ENCODE measurements at regions not wholly inside any gene's neighbourhood (a gene's known extent, or its start where the extent isn't known, plus 50 kb on each side); places are given as distances from the start of the nearest gene placed in this dataset.

GRCh38 chr5:3307982-3308621 lies 287.5 kb upstream of the IRX1 start:
- Histone ChIP-seq H3K36me3 (no peaks in the 10 kb centered on the region), H3K27ac (no peak overlapping the region), H3K9me3 (no peaks in the 10 kb centered on the region), H3K4me1 (no peaks in the 10 kb centered on the region), H3K4me3 (no peak overlapping the region), H3K27me3 (no peaks in the 10 kb centered on the region)
- no peak for DNase-seq
- 59 to 68% methylated on average over 9 of the region's 9 CpGs for WGBS, 2 donors
- FAIRE-seq: no peak
- intact Hi-C loops (cut with DNase I): no loop called here
- TF ChIP-seq CTCF (IDR thresholded peaks at IDR 0.05): no peak
- no peak for ATAC-seq

- H3K9me3 ChIP-seq: no peaks in the 10 kb centered on the region
- 68 to 70% methylated on average over 29 of the region's 29 CpGs for WGBS, 2 donors
- H3K4me1 ChIP-seq: no peaks in the 10 kb centered on the region
- DNase-seq (no peak), FAIRE-seq (no peak), ATAC-seq (no peak)
- no peaks in the 10 kb centered on the region for H3K27me3 ChIP-seq
- no peak overlapping the region for H3K4me3 ChIP-seq
- intact Hi-C loops (cut with DNase I): no loop called here
- TF ChIP-seq CTCF (IDR thresholded peaks at IDR 0.05): no peak
- no peak overlapping the region for H3K27ac ChIP-seq
- no peaks in the 10 kb centered on the region for H3K36me3 ChIP-seq
Observed at GRCh38 chr5:3305432-3305831, 290.2 kb upstream of the IRX1 start.

- Histone ChIP-seq H3K9me3 (no peaks in the 10 kb centered on the region), H3K27ac (no peak overlapping the region), H3K4me1 (no peaks in the 10 kb centered on the region), H3K27me3 (no peaks in the 10 kb centered on the region), H3K36me3 (no peaks in the 10 kb centered on the region), H3K4me3 (no peak overlapping the region)
- no peak for TF ChIP-seq CTCF (IDR thresholded peaks at IDR 0.05)
- no peak for FAIRE-seq
- no peak for DNase-seq
- ATAC-seq: no peak
- 70 to 82% methylated on average over 10 of the region's 10 CpGs for WGBS, 2 donors
- intact Hi-C loops (cut with DNase I): no loop called here
Observed at GRCh38 chr5:3304346-3304745, 291.3 kb upstream of the IRX1 start.

GRCh38 chr5:3303777-3304176 lies 291.9 kb upstream of the IRX1 start:
- Histone ChIP-seq H3K4me1 (no peaks in the 10 kb centered on the region), H3K27me3 (no peaks in the 10 kb centered on the region), H3K9me3 (no peaks in the 10 kb centered on the region), H3K4me3 (no peak overlapping the region), H3K36me3 (no peaks in the 10 kb centered on the region), H3K27ac (no peak overlapping the region)
- TF ChIP-seq CTCF (IDR thresholded peaks at IDR 0.05): no peak
- WGBS, 2 donors: 44 to 49% methylated on average over 3 of the region's 3 CpGs
- no peak for ATAC-seq
- intact Hi-C loops (cut with DNase I): no loop called here
- FAIRE-seq: no peak
- no peak for DNase-seq

GRCh38 chr5:3302228-3302627 lies 293.4 kb upstream of the IRX1 start:
- no peak overlapping the region for H3K27ac ChIP-seq
- DNase-seq (no peak), ATAC-seq (no peak)

More at GRCh38 chr5:3302228-3302627, 293.4 kb upstream of the IRX1 start:
- no peaks in the 10 kb centered on the region for H3K4me1 ChIP-seq
- intact Hi-C loops (cut with DNase I): no loop called here
- no peak overlapping the region for H3K4me3 ChIP-seq
- H3K9me3 ChIP-seq: no peaks in the 10 kb centered on the region
- FAIRE-seq: no peak
- no peaks in the 10 kb centered on the region for H3K36me3 ChIP-seq
- H3K27me3 ChIP-seq: no peaks in the 10 kb centered on the region
- WGBS, 2 donors: 12 to 23% methylated on average over 1 of the region's 1 CpG
- no peak for TF ChIP-seq CTCF (IDR thresholded peaks at IDR 0.05)

Measured in pancreas (tissue), 10 donors.